Ascending aorta (tissue), 2 donors: ENCODE measurements at regions not wholly inside any gene's neighbourhood (a gene's known extent, or its start where the extent isn't known, plus 50 kb on each side); places are given as distances from the start of the nearest gene placed in this dataset.

Experiments
- DNase-seq, 2 donors: peaks; one replicate each; pipeline ENCODE4 v3.0.0-alpha.2; 2019; ENCODE audit warnings: low spot score in 2 of 2
- H3K27ac ChIP-seq, 2 donors: fragments of 200-600 bp; sonication (generic); one replicate each; pipeline ENCODE4 v1.5.1; 2016 to 2017; ENCODE audit warnings: mild to moderate bottlenecking in 1 of 2
- H3K27me3 ChIP-seq: fragments of 200-600 bp; sonication (generic); one replicate; pipeline ENCODE4 v1.5.1; 2017
- H3K36me3 ChIP-seq, 2 donors: fragments of 200-600 bp; sonication (generic); one replicate each; pipeline ENCODE4 v1.5.1; 2016
- H3K4me1 ChIP-seq, 2 donors: fragments of 200-600 bp; sonication (generic); one replicate each; pipeline ENCODE4 v1.5.1; 2016 to 2017; ENCODE audit warnings: mild to moderate bottlenecking in 1 of 2
- H3K4me3 ChIP-seq, 2 donors: fragments of 200-600 bp; sonication (generic); one replicate each; pipeline ENCODE4 v1.5.1; 2016 to 2017; ENCODE audit warnings: mild to moderate bottlenecking in 1 of 2
- H3K9me3 ChIP-seq, 2 donors: fragments of 200-600 bp; sonication (generic); one replicate each; pipeline ENCODE4 v1.5.1; 2016
- intact Hi-C: fragments of 100-400 bp; cut with DNase I; formaldehyde crosslinking; loops from one replicate; pipeline ENCODE4 v1.15.1; 2023
- TF ChIP-seq, protein P1 (sequence below), 3 experiments: fragments of 200-600 bp in 2 of 3; fragments of 450-650 bp in 1 of 3; sonication (generic) in 2 of 3; IDR thresholded peaks; one replicate each; pipeline ENCODE4 v1.5.1; 2016 to 2019; ENCODE audit warnings: antibody characterized with exemption in 3 of 3, mild to moderate bottlenecking in 1 of 3, moderate library complexity in 1 of 3

DNA sequence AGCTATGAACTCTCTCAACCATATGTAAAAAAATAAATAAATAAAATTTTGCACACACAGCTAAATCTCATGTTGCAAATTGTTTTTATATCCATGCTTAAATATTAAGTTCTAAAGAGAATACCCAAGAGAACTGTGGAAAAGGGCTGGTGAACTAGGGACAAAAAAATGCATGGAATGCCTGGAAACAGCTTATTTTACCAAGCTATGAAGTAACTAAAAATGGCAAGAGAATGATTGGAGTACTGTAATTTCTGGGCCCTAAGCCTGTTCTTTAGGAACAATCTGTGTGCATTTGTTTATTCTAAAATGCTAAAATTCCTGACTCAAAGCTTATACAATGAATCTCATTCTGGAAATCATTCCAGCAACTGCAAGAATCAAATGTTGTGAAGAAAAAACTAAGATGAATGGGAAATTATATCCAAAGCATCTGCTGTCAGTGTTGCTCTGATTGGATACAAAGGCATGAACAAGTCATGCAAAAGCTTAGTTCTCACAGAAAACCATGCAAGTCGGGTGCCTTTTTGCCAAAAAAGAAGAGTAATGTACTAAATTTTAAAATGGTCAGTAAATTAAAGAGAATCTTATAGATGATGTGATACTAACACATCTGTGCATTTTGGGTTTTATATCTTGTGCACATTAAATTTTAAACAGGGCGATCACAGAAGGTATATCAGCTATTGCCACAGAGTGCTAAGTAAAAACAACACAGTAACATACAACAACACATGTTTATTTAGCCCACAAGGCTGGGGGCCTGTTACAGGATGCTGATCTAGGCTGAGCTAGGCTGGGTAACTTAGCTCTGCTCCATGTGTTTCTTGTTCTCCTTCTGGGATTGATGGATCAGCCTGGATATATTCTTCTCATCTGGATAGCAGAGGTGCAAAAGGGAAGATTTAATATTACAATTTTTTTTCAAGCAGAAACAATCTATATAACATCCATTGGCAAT lies 453.5 kb upstream of the SEMA3A start:
- Histone ChIP-seq H3K36me3 (no peaks in the 10 kb centered on the region), H3K27ac (no peak overlapping the region), H3K27me3 (no peaks in the 10 kb centered on the region), H3K4me3 (no peak overlapping the region), H3K9me3 (no peaks in the 10 kb centered on the region), H3K4me1 (peaks cover 0 to 6% of the 10 kb centered on the region in 2 donors)
- TF ChIP-seq, protein P1, sequence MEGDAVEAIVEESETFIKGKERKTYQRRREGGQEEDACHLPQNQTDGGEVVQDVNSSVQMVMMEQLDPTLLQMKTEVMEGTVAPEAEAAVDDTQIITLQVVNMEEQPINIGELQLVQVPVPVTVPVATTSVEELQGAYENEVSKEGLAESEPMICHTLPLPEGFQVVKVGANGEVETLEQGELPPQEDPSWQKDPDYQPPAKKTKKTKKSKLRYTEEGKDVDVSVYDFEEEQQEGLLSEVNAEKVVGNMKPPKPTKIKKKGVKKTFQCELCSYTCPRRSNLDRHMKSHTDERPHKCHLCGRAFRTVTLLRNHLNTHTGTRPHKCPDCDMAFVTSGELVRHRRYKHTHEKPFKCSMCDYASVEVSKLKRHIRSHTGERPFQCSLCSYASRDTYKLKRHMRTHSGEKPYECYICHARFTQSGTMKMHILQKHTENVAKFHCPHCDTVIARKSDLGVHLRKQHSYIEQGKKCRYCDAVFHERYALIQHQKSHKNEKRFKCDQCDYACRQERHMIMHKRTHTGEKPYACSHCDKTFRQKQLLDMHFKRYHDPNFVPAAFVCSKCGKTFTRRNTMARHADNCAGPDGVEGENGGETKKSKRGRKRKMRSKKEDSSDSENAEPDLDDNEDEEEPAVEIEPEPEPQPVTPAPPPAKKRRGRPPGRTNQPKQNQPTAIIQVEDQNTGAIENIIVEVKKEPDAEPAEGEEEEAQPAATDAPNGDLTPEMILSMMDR (IDR thresholded peaks at IDR 0.05): no peak
- no peak for DNase-seq
- intact Hi-C loops: no loop called here

DNA sequence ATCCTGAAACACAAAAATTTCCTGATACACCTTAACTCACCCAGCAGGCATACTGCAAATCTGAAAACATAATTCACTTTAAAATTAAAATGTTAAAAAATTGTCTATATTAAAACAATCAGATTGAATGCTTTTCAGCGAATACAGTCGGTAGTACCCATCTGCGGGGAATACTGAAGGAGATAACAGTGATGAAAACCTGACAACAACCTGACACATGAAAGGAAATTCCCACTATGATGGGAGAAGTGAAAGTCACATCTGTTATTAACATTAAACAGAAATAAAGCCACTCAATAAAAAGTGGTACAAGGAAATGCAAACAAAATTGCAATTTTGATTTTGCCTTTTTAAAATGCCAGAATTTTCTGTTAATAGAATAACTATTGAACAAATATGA lies 448.0 kb upstream of the SEMA3A start:
- TF ChIP-seq, protein P1 (IDR thresholded peaks at IDR 0.05): no peak
- no peak for DNase-seq
- H3K27me3 ChIP-seq: no peaks in the 10 kb centered on the region
- H3K36me3 ChIP-seq: no peaks in the 10 kb centered on the region
- no peak overlapping the region for H3K4me3 ChIP-seq
- H3K27ac ChIP-seq: no peak overlapping the region
- peaks cover 0 to 14% of the 10 kb centered on the region in 2 donors for H3K4me1 ChIP-seq
- intact Hi-C loops: no loop called here
- H3K9me3 ChIP-seq: no peaks in the 10 kb centered on the region

DNA sequence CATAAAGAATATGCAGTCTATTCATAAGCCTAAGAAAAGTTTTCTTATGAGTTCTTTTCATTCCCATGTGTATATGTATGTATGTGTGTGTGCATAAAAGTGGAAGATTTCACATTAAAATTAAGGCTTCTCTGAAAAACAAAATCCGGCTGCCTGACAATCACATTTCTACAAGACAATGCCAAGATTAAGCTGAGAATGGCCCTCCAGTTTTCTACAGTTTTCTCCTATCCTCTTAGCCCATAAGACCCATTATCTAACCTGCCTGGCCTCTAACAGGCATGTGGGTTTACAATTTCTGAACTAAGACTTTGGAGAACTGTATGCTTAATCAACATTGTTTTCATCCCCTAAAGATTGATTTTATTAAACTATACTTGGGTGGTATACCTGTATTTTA lies 446.0 kb upstream of the SEMA3A start:
- intact Hi-C loops: no loop called here

DNA sequence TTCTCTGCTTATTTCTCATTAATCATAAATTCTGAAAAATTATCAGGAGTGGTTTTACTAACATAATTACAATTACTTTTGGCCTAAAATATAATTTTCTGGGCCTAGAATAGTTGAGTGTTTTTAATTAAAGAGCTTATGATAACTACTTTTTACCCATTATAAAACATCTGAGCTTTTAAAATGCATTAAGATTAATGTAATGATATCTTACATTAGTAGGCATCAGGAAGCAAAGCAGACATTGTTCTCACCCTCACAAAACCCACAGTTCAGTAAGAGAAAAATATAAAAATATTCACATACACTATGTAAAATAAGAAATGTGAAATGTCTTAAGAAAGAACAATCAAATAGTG lies 443.7 kb upstream of the SEMA3A start:
- Histone ChIP-seq H3K36me3 (no peaks in the 10 kb centered on the region), H3K4me1 (peaks cover 0 to 12% of the 10 kb centered on the region in 2 donors), H3K27ac (no peak overlapping the region), H3K27me3 (no peaks in the 10 kb centered on the region), H3K9me3 (peaks cover 0 to 13% of the 10 kb centered on the region in 2 donors), H3K4me3 (no peak overlapping the region)
- TF ChIP-seq, protein P1 (IDR thresholded peaks at IDR 0.05): no peak
- intact Hi-C loops: loop anchor here (5.0 kb wide), 1 partner anchor 64 kb away; no protein-coding TSS in a partner anchor
- no peak for DNase-seq

More for the DNA sequence above, 446.0 kb upstream of the SEMA3A start:
- no peaks in the 10 kb centered on the region for H3K9me3 ChIP-seq
- no peak overlapping the region for H3K4me3 ChIP-seq
- H3K27me3 ChIP-seq: no peaks in the 10 kb centered on the region
- DNase-seq: no peak
- no peak overlapping the region for H3K27ac ChIP-seq
- H3K4me1 ChIP-seq: peaks cover 0 to 12% of the 10 kb centered on the region in 2 donors
- no peaks in the 10 kb centered on the region for H3K36me3 ChIP-seq
- TF ChIP-seq, protein P1 (IDR thresholded peaks at IDR 0.05): no peak

DNA sequence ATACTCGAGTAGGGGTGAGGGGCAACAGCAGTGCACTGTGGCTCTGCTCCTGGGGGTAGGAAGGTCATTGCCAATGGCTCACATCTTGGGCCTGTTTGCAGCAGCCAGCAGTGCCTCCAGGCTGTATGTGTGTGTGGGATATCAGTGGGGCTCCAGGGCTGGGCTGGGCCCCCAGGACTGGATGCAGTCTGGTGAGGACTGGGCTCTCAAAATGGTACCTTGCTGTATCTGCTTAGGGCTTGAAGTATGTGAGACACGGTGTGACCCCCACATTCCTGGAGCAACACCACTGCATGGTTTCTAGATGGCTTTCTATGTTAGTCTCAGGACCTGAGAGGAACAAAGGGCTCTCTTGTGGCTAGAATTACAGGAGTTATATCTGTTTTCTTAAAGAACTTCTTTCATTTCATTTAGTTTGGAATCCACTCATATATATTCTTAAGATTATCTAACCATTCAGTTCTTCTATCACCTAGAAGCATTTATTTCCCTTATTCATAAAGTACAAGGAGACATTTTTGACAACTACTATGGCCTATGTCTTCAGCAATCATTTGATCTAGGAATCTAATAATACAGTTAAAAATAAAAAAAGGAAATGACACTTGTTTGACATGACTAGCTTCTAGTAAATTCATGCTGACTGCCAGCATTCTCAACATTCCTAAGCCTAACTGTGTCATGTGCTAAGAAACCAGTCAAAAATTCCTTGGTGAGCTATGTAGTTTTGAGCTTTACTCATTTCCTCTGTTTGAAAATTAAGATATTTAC lies 443.2 kb upstream of the SEMA3A start:
- H3K27ac ChIP-seq: peak overlapping the region; percentile 30 to 43
- TF ChIP-seq, protein P1 (IDR thresholded peaks at IDR 0.05): no peak
- H3K4me1 ChIP-seq: peaks cover 0 to 12% of the 10 kb centered on the region in 2 donors
- peaks cover 0 to 13% of the 10 kb centered on the region in 2 donors for H3K9me3 ChIP-seq
- intact Hi-C loops: loop anchor here (5.0 kb wide), 1 partner anchor 65 kb away; no protein-coding TSS in a partner anchor
- H3K36me3 ChIP-seq: no peaks in the 10 kb centered on the region
- H3K27me3 ChIP-seq: no peaks in the 10 kb centered on the region
- DNase-seq: no peak
- no peak overlapping the region for H3K4me3 ChIP-seq
